Liver (tissue), 3 donors: ENCODE measurements at regions not wholly inside any gene's neighbourhood (a gene's known extent, or its start where the extent isn't known, plus 50 kb on each side); places are given as distances from the start of the nearest gene placed in this dataset.

Experiments used
- FOXA1 ChIP-seq: IDR thresholded peaks from 2 replicates; pipeline ENCODE4 v1.6.1; 2016; ENCODE audit warnings: antibody characterized with exemption
- GABPA ChIP-seq, 2 donors: IDR thresholded peaks in 1 of 2; conservative IDR thresholded peaks in 1 of 2; 2 replicates each; pipeline ENCODE4 v1.6.1; 2016; ENCODE audit warnings: antibody characterized with exemption in 2 of 2, mild to moderate bottlenecking in 1 of 2, moderate library complexity in 1 of 2
- HNF4A ChIP-seq, 2 donors: conservative IDR thresholded peaks; 2 replicates each; pipeline ENCODE4 v1.6.1; 2016; ENCODE audit warnings: antibody characterized with exemption in 2 of 2, mild to moderate bottlenecking in 2 of 2
- JUND ChIP-seq, 2 donors: IDR thresholded peaks; 2 replicates each; pipeline ENCODE4 v1.6.1; 2016; ENCODE audit warnings: antibody characterized with exemption in 2 of 2
- RAD21 ChIP-seq, 2 donors: IDR thresholded peaks; 2 replicates each; pipeline ENCODE4 v1.6.1; 2016; ENCODE audit warnings: antibody characterized with exemption in 2 of 2, mild to moderate bottlenecking in 2 of 2
- RXRA ChIP-seq, 2 donors: IDR thresholded peaks; 2 replicates each; pipeline ENCODE4 v1.6.1; 2017 to 2018; ENCODE audit warnings: antibody characterized with exemption in 2 of 2, mild to moderate bottlenecking in 1 of 2
- SP1 ChIP-seq: IDR thresholded peaks from 2 replicates; pipeline ENCODE4 v1.6.1; 2018; ENCODE audit warnings: antibody characterized with exemption, mild to moderate bottlenecking
- TAF1 ChIP-seq: conservative IDR thresholded peaks from 2 replicates; pipeline ENCODE4 v1.6.1; 2016; ENCODE audit warnings: antibody characterized with exemption, mild to moderate bottlenecking
- TF ChIP-seq, protein P1 (sequence below): fragments of 150-350 bp; IDR thresholded peaks from 2 replicates; pipeline ENCODE4 v1.5.1; 2017; ENCODE audit warnings: improper control_type of control experiment, low read depth, low read length; ENCODE audit not compliant: missing input control
- TF ChIP-seq, protein P2 (sequence below): IDR thresholded peaks from 2 replicates; pipeline ENCODE4 v1.6.1; 2016; ENCODE audit warnings: antibody characterized with exemption
- TF ChIP-seq, protein P3 (sequence below): IDR thresholded peaks from 2 replicates; pipeline ENCODE4 v1.6.1; 2016; ENCODE audit warnings: antibody characterized with exemption, mild to moderate bottlenecking
- TF ChIP-seq, protein P4 (sequence below): IDR thresholded peaks from 2 replicates; pipeline ENCODE4 v1.6.1; 2016; ENCODE audit warnings: antibody characterized with exemption
- donor health status: healthy.
- donor health status: healthy.

DNA sequence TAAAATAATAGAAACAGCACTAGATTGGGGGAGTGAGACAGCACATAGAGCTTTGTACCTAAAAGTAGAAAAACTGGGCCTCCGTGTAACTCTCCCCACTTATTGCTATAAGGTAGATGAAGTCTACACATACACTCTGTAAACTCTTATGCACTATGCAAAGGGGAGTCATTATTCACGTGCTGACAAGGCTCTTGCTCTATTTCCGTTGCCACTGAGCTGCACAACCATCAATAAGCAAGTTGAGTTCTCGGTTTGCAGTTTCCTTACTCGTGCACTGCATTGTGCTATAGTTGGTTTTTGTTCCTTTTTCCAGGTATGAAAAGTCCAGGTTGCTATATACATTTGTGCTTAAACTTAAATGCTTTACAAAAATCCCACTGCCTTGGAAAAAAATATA, 294.0 kb upstream of the DACH1 start:
- TF ChIP-seq, protein P1, sequence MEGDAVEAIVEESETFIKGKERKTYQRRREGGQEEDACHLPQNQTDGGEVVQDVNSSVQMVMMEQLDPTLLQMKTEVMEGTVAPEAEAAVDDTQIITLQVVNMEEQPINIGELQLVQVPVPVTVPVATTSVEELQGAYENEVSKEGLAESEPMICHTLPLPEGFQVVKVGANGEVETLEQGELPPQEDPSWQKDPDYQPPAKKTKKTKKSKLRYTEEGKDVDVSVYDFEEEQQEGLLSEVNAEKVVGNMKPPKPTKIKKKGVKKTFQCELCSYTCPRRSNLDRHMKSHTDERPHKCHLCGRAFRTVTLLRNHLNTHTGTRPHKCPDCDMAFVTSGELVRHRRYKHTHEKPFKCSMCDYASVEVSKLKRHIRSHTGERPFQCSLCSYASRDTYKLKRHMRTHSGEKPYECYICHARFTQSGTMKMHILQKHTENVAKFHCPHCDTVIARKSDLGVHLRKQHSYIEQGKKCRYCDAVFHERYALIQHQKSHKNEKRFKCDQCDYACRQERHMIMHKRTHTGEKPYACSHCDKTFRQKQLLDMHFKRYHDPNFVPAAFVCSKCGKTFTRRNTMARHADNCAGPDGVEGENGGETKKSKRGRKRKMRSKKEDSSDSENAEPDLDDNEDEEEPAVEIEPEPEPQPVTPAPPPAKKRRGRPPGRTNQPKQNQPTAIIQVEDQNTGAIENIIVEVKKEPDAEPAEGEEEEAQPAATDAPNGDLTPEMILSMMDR, result no peak
- no peak for TF ChIP-seq TAF1
- TF ChIP-seq SP1, result no peak
- TF ChIP-seq, protein P2, sequence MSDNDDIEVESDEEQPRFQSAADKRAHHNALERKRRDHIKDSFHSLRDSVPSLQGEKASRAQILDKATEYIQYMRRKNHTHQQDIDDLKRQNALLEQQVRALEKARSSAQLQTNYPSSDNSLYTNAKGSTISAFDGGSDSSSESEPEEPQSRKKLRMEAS, result no peak
- TF ChIP-seq, protein P3, sequence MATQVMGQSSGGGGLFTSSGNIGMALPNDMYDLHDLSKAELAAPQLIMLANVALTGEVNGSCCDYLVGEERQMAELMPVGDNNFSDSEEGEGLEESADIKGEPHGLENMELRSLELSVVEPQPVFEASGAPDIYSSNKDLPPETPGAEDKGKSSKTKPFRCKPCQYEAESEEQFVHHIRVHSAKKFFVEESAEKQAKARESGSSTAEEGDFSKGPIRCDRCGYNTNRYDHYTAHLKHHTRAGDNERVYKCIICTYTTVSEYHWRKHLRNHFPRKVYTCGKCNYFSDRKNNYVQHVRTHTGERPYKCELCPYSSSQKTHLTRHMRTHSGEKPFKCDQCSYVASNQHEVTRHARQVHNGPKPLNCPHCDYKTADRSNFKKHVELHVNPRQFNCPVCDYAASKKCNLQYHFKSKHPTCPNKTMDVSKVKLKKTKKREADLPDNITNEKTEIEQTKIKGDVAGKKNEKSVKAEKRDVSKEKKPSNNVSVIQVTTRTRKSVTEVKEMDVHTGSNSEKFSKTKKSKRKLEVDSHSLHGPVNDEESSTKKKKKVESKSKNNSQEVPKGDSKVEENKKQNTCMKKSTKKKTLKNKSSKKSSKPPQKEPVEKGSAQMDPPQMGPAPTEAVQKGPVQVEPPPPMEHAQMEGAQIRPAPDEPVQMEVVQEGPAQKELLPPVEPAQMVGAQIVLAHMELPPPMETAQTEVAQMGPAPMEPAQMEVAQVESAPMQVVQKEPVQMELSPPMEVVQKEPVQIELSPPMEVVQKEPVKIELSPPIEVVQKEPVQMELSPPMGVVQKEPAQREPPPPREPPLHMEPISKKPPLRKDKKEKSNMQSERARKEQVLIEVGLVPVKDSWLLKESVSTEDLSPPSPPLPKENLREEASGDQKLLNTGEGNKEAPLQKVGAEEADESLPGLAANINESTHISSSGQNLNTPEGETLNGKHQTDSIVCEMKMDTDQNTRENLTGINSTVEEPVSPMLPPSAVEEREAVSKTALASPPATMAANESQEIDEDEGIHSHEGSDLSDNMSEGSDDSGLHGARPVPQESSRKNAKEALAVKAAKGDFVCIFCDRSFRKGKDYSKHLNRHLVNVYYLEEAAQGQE, result no peak
- TF ChIP-seq RXRA (IDR thresholded peaks at IDR 0.05), result no peak
- TF ChIP-seq JUND (IDR thresholded peaks at IDR 0.05), result no peak
- TF ChIP-seq FOXA1, result no peak
- no peak for TF ChIP-seq RAD21 (IDR thresholded peaks at IDR 0.05)
- no peak for TF ChIP-seq GABPA (IDR thresholded peaks at IDR 0.05 in 1 of 2, conservative IDR thresholded peaks at IDR 0.05 in 1 of 2)
- TF ChIP-seq, protein P4, sequence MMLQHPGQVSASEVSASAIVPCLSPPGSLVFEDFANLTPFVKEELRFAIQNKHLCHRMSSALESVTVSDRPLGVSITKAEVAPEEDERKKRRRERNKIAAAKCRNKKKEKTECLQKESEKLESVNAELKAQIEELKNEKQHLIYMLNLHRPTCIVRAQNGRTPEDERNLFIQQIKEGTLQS, result no peak
- TF ChIP-seq HNF4A (conservative IDR thresholded peaks at IDR 0.05), result no peak
